ENCODE measurements at regions not wholly inside any gene's neighbourhood (a gene's known extent, or its start where the extent isn't known, plus 50 kb on each side); places are given as distances from the start of the nearest gene placed in this dataset.

- DNase-seq (ENCODE audit: low spot score) = no peak
Measured at GRCh38 chr9:134967547-134967930, 49.8 kb upstream of the FCN1 start.

GRCh38 chr9:134968011-134968822 is 50.5 kb upstream of the FCN1 start:
- DNase-seq (ENCODE audit: low spot score) = no peak

GRCh38 chr9:134968823-134969090 is 51.0 kb upstream of the FCN1 start:
- no peak for DNase-seq (ENCODE audit: low spot score)

- no peak for DNase-seq (ENCODE audit: low spot score)
Measured at GRCh38 chr9:134969156-134970045, 51.7 kb upstream of the FCN1 start.

GRCh38 chr9:134970198-134970597 is 52.5 kb upstream of the FCN1 start:
- DNase-seq (ENCODE audit: low spot score) = no peak

GRCh38 chr9:134970719-134971118 is 53.0 kb upstream of the FCN1 start:
- no peak for DNase-seq (ENCODE audit: low spot score)

- no peak for DNase-seq (ENCODE audit: low spot score)
Measured at GRCh38 chr9:134971196-134971595, 53.5 kb upstream of the FCN1 start.

GRCh38 chr9:134971696-134972095 is 54.0 kb upstream of the FCN1 start:
- no peak for DNase-seq (ENCODE audit: low spot score)

- DNase-seq (ENCODE audit: low spot score) = no peak
Measured at GRCh38 chr9:134972140-134972539, 54.4 kb upstream of the FCN1 start.

- DNase-seq (ENCODE audit: low spot score) = no peak
Measured at GRCh38 chr9:134975253-134975652, 57.5 kb upstream of the FCN1 start.

GRCh38 chr9:134976403-134976802 is 58.7 kb upstream of the FCN1 start:
- DNase-seq (ENCODE audit: low spot score) = no peak

- no peak for DNase-seq (ENCODE audit: low spot score)
Measured at GRCh38 chr9:134978272-134978671, 60.6 kb upstream of the FCN1 start.

GRCh38 chr9:134980516-134980915 is 62.8 kb upstream of the FCN1 start:
- DNase-seq (ENCODE audit: low spot score) = no peak

- DNase-seq (ENCODE audit: low spot score) = no peak
Measured at GRCh38 chr9:134980991-134981390, 63.3 kb upstream of the FCN1 start.

GRCh38 chr9:134981829-134982228 is 64.1 kb upstream of the FCN1 start:
- no peak for DNase-seq (ENCODE audit: low spot score)

- no peak for DNase-seq (ENCODE audit: low spot score)
Measured at GRCh38 chr9:134982311-134982710, 64.6 kb upstream of the FCN1 start.

- no peak for DNase-seq (ENCODE audit: low spot score)
Measured at GRCh38 chr9:134983074-134983473, 65.4 kb upstream of the FCN1 start.

GRCh38 chr9:134983506-134984371 is 66.0 kb upstream of the FCN1 start:
- no peak for DNase-seq (ENCODE audit: low spot score)

- DNase-seq (ENCODE audit: low spot score) = no peak
Measured at GRCh38 chr9:134984372-134985265, 66.9 kb upstream of the FCN1 start.

- no peak for DNase-seq (ENCODE audit: low spot score)
Measured at GRCh38 chr9:134985451-134985850, 67.7 kb upstream of the FCN1 start.

GRCh38 chr9:134986957-134987356 is 69.2 kb upstream of the FCN1 start:
- DNase-seq (ENCODE audit: low spot score) = no peak

- DNase-seq (ENCODE audit: low spot score) = no peak
Measured at GRCh38 chr9:134987376-134987775, 69.7 kb upstream of the FCN1 start.

Data from RKO (cell line).